Epithelial cell of proximal tubule (primary cell): ENCODE measurements at regions not wholly inside any gene's neighbourhood (a gene's known extent, or its start where the extent isn't known, plus 50 kb on each side); places are given as distances from the start of the nearest gene placed in this dataset.
A peak's percentile ranks its signal among the peaks of the same experiment; 100 is the strongest.

Experiments used
- DNase-seq: peaks from one replicate; pipeline ENCODE4 v3.0.0-alpha.2; 2011; ENCODE audit warnings: low read depth
- H3K4me3 ChIP-seq: 2 replicates; pipeline ENCODE4 v1.5.1; 2011; ENCODE audit warnings: low read depth, mild to moderate bottlenecking, low read length
- CTCF ChIP-seq: conservative IDR thresholded peaks from 2 replicates; pipeline ENCODE4 v1.5.1; 2012; ENCODE audit warnings: low read depth, mild to moderate bottlenecking, low read length

GRCh38 chr1:221023482-221023881 lies 144.2 kb downstream of the HLX start:
- no peak for DNase-seq
- no peak overlapping the region for H3K4me3 ChIP-seq
- no peak for TF ChIP-seq CTCF

- TF ChIP-seq CTCF: no peak
- DNase-seq: no peak
- H3K4me3 ChIP-seq: no peak overlapping the region
These were observed 146.3 kb downstream of the HLX start for GRCh38 chr1:221025501-221025900.

GRCh38 chr1:221025956-221026355 lies 146.7 kb downstream of the HLX start:
- TF ChIP-seq CTCF: no peak
- H3K4me3 ChIP-seq: no peak overlapping the region
- peak; percentile 64 for DNase-seq

GRCh38 chr1:221029981-221030649 lies 150.9 kb downstream of the HLX start:
- DNase-seq: no peak
- no peak overlapping the region for H3K4me3 ChIP-seq
- TF ChIP-seq CTCF: no peak

GRCh38 chr1:221030990-221031389 lies 151.7 kb downstream of the HLX start:
- no peak for TF ChIP-seq CTCF
- H3K4me3 ChIP-seq: no peak overlapping the region

GRCh38 chr1:221031458-221032203 lies 152.4 kb downstream of the HLX start:
- DNase-seq: no peak
- TF ChIP-seq CTCF: no peak
- H3K4me3 ChIP-seq: no peak overlapping the region

More at GRCh38 chr1:221030990-221031389, 151.7 kb downstream of the HLX start:
- DNase-seq: no peak
